Stimulated activated CD8-positive, alpha-beta memory T cell treated with anti-CD3 and anti-CD28 coated beads, Interleukin-15, amount 100 ng/mL, for 48 hours (primary cell): ENCODE measurements at regions not wholly inside any gene's neighbourhood (a gene's known extent, or its start where the extent isn't known, plus 50 kb on each side); places are given as distances from the start of the nearest gene placed in this dataset.
"Not testable (repeated sequence)": the region's sequence is repeated elsewhere in the genome, so short reads cannot be mapped to it uniquely, and the experiment has no call there.

Source experiments
- DNase-seq, 2 donors: peaks; one replicate each; pipeline ENCODE4 v3.0.0-alpha.2; 2020; ENCODE audit warnings: low read depth in 2 of 2

DNA sequence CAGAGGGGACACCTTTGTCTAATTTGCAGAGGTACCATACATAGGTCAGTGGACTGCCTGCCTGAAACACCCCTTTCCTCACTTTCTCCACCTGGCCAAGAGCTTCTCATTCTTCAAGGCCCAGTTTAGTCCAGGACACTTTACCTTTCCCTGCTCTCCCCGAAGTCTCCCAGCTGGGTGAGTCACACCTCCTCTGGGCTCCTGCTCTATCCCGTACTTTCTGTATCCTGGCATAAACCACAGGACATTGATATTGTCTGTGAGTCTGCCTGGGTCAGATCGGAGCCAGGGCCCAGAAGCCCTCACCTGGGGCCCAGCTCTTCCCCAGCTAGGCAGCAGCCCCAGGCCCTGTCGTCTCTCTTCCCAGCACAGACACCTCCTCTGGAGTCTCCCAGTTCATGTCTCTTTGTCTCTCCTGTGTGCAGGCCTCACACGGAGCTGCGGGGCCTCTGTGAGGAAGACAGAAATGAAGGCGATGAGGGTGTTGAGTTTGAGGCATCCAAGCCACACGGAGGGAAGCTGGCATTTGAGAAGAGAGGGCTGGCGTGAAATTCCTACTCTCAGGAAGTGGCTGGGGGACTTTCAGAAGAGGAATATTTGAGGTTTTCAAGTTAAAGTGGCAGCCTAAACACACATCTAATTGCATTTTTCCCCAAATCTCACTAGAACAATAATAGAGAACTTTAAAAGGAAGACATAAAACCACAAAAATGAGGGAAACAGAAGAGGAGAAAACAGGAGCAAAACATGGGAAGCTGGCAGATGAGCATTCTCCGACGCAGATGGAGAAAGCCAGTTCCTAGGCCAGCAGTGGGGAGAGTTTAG, 79.6 kb upstream of the LAPTM4A start:
- no peak for DNase-seq

GRCh38 chr2:20130160-20130560, 78.7 kb upstream of the LAPTM4A start:
- DNase-seq, result no peak

- no peak for DNase-seq
Observed at GRCh38 chr2:20129331-20130159, 78.1 kb upstream of the LAPTM4A start.

GRCh38 chr2:20128506-20129330, 77.3 kb upstream of the LAPTM4A start:
- DNase-seq, result no peak

DNA sequence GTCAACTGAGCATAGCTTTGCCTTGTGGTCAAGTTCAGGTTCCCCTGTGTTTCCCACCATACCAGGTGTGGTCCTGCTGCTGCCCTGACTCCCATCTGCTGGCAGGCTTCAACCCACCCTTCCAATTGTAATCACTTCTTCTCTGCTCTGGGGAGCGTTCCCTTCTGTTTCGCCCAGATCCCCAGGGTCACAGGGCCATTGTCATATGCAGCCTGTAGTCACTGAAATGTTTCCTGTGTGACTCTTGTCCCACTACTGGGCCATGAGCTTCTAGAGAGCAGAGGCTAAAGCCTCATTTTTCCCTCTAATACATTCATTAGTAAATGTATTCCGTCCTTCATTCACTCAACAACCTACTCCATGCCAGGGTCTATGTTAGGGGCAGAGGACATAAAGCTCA, 75.0 kb upstream of the LAPTM4A start:
- no peak for DNase-seq

- no peak for DNase-seq
Observed at GRCh38 chr2:20126040-20126439, 74.6 kb upstream of the LAPTM4A start.

DNA sequence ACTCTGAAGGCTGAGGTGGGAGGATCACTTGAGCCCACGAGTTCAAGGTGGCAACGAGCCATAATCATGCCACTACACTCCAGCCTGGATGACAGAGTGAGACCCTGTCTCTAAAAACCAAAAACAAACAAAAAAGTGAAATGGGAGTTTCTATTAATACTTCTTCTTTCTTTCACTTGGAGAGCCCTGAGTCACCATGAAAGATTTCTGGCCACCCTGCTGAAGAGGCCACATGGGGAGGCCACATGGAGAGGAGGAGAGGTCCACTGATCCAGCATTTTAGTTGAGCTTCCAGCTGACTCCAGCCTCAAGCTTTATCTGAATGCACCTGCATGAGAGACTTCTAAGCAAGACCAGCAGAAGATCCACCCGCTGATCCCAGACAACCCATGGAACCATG, 74.2 kb upstream of the LAPTM4A start:
- no peak for DNase-seq

GRCh38 chr2:20125164-20125563, 73.7 kb upstream of the LAPTM4A start:
- DNase-seq, result no peak

GRCh38 chr2:20123871-20124594, 72.6 kb upstream of the LAPTM4A start:
- no peak for DNase-seq

- no peak for DNase-seq
Observed at GRCh38 chr2:20122864-20123263, 71.4 kb upstream of the LAPTM4A start.

- DNase-seq, result no peak
Observed at GRCh38 chr2:20120569-20121416, 69.4 kb upstream of the LAPTM4A start.

- no peak for DNase-seq
Observed at GRCh38 chr2:20118051-20118450, 66.6 kb upstream of the LAPTM4A start.

- no peak for DNase-seq
Observed at GRCh38 chr2:20115902-20116301, 64.5 kb upstream of the LAPTM4A start.

DNA sequence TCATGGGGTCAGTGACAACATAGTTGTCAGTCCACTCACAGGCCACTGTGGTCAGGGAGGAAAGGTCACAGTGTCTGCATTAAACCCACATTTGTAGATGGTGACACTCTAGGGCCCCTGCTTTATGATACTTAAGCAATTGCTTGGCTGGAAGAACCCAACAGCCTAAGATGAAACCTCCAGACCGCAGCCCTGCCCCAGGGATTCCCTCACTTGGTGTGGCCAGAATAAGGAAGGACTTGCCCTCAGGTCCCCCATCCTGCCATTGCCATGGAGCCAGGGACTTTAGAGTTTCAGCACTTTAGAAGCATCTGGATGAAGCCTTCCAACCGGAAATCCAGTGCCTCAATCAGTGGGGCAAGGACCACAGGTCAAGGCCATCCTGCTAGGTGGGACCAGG, 63.9 kb upstream of the LAPTM4A start:
- no peak for DNase-seq

- no peak for DNase-seq
Observed at GRCh38 chr2:20113986-20114938, 62.8 kb upstream of the LAPTM4A start.

- no peak for DNase-seq
Observed at GRCh38 chr2:20113004-20113796, 61.8 kb upstream of the LAPTM4A start.

- not testable (repeated sequence) for DNase-seq
Observed at GRCh38 chr2:20112361-20112760, 60.9 kb upstream of the LAPTM4A start.

DNA sequence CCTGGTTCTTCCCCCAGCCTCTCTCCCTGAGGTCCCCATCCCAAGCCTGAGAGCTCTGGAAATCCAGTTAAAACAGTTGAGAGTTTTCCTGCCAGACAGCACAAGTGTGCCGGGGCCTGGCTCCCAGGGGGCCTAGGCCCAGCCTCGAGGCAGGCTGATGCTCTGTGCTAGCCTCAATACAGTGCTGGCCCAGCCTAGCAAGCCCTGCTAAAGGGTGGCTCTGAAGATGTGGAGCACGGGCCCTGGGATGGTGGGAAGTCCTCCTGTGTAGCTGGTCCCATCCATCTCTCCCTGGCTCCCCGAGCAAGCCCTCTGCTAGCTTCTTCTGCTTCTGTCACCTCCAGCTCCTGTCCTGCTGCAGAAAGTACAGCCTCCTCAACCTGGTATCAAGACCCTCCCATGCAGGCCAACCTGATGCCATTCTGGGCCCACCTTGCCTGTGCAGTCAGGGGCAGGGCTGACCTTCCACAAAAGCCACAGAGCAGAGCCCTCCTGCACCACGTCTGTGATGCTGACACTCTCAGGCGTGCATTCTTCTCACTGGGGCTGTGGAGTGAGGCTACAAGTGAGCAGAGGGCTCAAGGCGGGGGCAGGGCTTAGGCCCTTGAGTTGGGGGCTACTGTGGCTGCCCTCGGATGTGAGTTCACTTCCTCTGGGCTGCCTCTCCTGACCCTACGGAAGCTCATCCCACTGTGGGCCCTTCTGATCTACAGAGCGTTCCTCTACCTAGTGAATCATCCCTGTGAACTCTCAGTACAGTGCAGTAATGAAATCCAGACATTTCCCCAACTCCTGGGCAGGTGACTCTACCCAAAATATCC, 60.1 kb upstream of the LAPTM4A start:
- no peak for DNase-seq
